ENCODE measurements at regions not wholly inside any gene's neighbourhood (a gene's known extent, or its start where the extent isn't known, plus 50 kb on each side); places are given as distances from the start of the nearest gene placed in this dataset.
"Not testable (repeated sequence)": the region's sequence is repeated elsewhere in the genome, so short reads cannot be mapped to it uniquely, and the experiment has no call there.

DNA sequence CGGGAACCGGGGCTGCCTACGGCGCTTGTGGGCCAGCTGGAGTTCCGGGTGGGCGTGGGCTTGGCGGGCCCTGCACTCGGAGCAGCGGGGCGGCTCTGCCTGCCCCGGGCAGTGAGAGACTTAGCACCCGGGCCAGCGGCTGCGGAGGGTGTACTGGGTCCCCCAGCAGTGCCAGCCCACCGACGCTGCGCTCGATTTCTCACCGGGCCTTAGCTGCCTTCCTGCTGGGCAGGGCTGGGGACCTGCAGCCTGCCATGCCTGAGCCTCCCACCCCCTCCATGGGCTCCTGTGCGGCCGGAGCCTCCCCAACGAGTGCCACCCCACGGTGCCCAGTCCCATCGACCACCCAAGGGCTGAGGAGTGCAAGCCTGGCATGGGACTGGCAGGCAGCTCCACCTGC lies 72.8 kb upstream of the SSBP2 start:
- not testable (repeated sequence) for TF ChIP-seq EZH2 (IDR thresholded peaks at IDR 0.05; ENCODE audit: low read length, missing control alignments)
- TF ChIP-seq, protein P1, sequence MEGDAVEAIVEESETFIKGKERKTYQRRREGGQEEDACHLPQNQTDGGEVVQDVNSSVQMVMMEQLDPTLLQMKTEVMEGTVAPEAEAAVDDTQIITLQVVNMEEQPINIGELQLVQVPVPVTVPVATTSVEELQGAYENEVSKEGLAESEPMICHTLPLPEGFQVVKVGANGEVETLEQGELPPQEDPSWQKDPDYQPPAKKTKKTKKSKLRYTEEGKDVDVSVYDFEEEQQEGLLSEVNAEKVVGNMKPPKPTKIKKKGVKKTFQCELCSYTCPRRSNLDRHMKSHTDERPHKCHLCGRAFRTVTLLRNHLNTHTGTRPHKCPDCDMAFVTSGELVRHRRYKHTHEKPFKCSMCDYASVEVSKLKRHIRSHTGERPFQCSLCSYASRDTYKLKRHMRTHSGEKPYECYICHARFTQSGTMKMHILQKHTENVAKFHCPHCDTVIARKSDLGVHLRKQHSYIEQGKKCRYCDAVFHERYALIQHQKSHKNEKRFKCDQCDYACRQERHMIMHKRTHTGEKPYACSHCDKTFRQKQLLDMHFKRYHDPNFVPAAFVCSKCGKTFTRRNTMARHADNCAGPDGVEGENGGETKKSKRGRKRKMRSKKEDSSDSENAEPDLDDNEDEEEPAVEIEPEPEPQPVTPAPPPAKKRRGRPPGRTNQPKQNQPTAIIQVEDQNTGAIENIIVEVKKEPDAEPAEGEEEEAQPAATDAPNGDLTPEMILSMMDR (conservative IDR thresholded peaks at IDR 0.05 in 1 of 2, IDR thresholded peaks at IDR 0.05 in 1 of 2; ENCODE audit: low read depth in 1 of 2, low read length in 2 of 2) = not testable (repeated sequence)
